PC-3 (cell line): ENCODE measurements at regions not wholly inside any gene's neighbourhood (a gene's known extent, or its start where the extent isn't known, plus 50 kb on each side); places are given as distances from the start of the nearest gene placed in this dataset.
"Not testable (repeated sequence)": the region's sequence is repeated elsewhere in the genome, so short reads cannot be mapped to it uniquely, and the experiment has no call there.

Source experiments
- ATAC-seq: fragments of 200-7000 bp; cut with Tn5 transposase; 2 replicates; pipeline ENCODE4 v1.9.1; 2020; ENCODE audit warnings: mild to moderate bottlenecking, moderate library complexity
- BruUV-seq: library from RNA; stranded (reverse); fragments of 400-500 nt; replicated peaks from 2 replicates; lab custom pipeline; 2021; lab: Mats Ljungman, UMichigan
- CTCF ChIA-PET: fragments of 300-600 bp; sonication (Branson Sonifier 250); formaldehyde crosslinking; loops from one replicate; lab custom pipeline; 2022; ENCODE audit warnings: antibody characterized with exemption; lab: Charles Lee
- POLR2A ChIA-PET: fragments of 300-600 bp; sonication (Branson Sonifier 250); formaldehyde crosslinking; loops from one replicate; lab custom pipeline; 2022; ENCODE audit warnings: antibody characterized with exemption; ENCODE audit not compliant: unreplicated experiment; lab: Charles Lee
- DNase-seq: peaks from one replicate; pipeline ENCODE4 v3.0.0-alpha.2; 2015
- H2AFZ ChIP-seq: fragments of 300-600 bp; sonication (generic); 2 replicates; pipeline ENCODE4 v1.6.0; 2016; ENCODE audit warnings: antibody characterized with exemption, low read length
- H3F3A ChIP-seq: fragments of 300-600 bp; sonication (generic); one replicate; pipeline ENCODE4 v1.6.0; 2017; ENCODE audit warnings: antibody characterized with exemption, low read length, control low read depth, mild to moderate bottlenecking; ENCODE audit not compliant: unreplicated experiment
- H3K27ac ChIP-seq: fragments of 300-600 bp; sonication (generic); 2 replicates; pipeline ENCODE4 v1.5.1; 2016; ENCODE audit warnings: mild to moderate bottlenecking, low read length
- H3K27me3 ChIP-seq: fragments of 300-600 bp; sonication (generic); 2 replicates; pipeline ENCODE4 v1.6.1; 2016; ENCODE audit warnings: low read length, mixed read lengths
- H3K36me3 ChIP-seq: fragments of 300-600 bp; sonication (generic); 2 replicates; pipeline ENCODE4 v1.6.1; 2016; ENCODE audit warnings: low read depth, mixed run types, low read length, mixed read lengths
- H3K4me1 ChIP-seq: fragments of 300-600 bp; sonication (generic); 2 replicates; pipeline ENCODE4 v1.5.1; 2016; ENCODE audit warnings: low read length; ENCODE audit not compliant: insufficient read depth
- H3K4me2 ChIP-seq: fragments of 300-600 bp; sonication (generic); 2 replicates; pipeline ENCODE4 v1.6.0; 2016; ENCODE audit warnings: low read length
- H3K4me3 ChIP-seq: fragments of 300-600 bp; sonication (generic); 2 replicates; pipeline ENCODE4 v1.5.1; 2016; ENCODE audit warnings: mild to moderate bottlenecking, low read length, mixed read lengths
- H3K79me2 ChIP-seq: fragments of 300-600 bp; sonication (generic); 2 replicates; pipeline ENCODE4 v1.6.1; 2017; ENCODE audit warnings: low read length, mixed read lengths
- H3K9ac ChIP-seq: fragments of 300-600 bp; sonication (generic); 2 replicates; pipeline ENCODE4 v1.6.0; 2016; ENCODE audit warnings: mild to moderate bottlenecking, low read length
- H3K9me2 ChIP-seq: fragments of 300-600 bp; sonication (generic); replicated peaks from 2 replicates; pipeline ENCODE4 v1.6.1; 2016; ENCODE audit warnings: mixed run types, low read length, mixed read lengths
- H3K9me3 ChIP-seq: fragments of 300-600 bp; sonication (generic); 2 replicates; pipeline ENCODE4 v1.6.1; 2016; ENCODE audit warnings: low read length, mixed read lengths
- H4K20me1 ChIP-seq: fragments of 300-600 bp; sonication (generic); 2 replicates; pipeline ENCODE4 v1.6.1; 2016; ENCODE audit warnings: low read length, mixed read lengths
- EZH2 ChIP-seq: fragments of 300-600 bp; sonication (generic); IDR thresholded peaks from one replicate; pipeline ENCODE4 v1.6.1; 2017; ENCODE audit warnings: antibody characterized with exemption, mild to moderate bottlenecking, low read length; ENCODE audit not compliant: unreplicated experiment
- EZH2phosphoT487 ChIP-seq: fragments of 300-600 bp; sonication (generic); IDR thresholded peaks from 2 replicates; pipeline ENCODE4 v1.6.1; 2018; ENCODE audit warnings: mild to moderate bottlenecking, antibody characterized with exemption, low read length, borderline replicate concordance
- intact Hi-C: fragments of 100-400 bp; cut with micrococcal nuclease; formaldehyde crosslinking; loops from 2 replicates; pipeline ENCODE4 v1.9.0; 2023
- TF ChIP-seq, protein P1 (sequence below): fragments of 300-600 bp; sonication (generic); conservative IDR thresholded peaks from 2 replicates; pipeline ENCODE4 v1.5.1; 2017; ENCODE audit warnings: antibody characterized with exemption, low read depth, mild to moderate bottlenecking, low read length

DNA sequence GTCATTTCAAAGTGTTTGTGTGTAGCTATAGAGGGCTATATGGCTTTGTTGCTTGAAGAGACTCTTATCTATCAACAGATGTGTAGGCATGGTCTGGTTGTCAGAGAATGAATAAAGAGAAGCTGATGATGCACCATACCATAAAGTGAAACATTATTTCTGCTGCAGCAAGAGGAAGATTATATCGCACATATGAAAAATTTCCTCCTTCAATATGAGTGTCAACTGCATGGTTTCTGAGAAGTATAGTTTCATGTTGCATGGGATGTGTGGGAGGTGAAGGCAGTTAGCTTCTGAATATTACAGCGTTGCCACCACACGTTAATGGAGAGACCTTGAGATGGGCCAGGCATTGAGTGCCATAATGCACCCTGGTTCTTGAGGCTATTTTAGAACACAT is 217.9 kb downstream of the SATB1 start:
- TF ChIP-seq EZH2 = no peak
- TF ChIP-seq EZH2phosphoT487 = no peak
- TF ChIP-seq, protein P1, sequence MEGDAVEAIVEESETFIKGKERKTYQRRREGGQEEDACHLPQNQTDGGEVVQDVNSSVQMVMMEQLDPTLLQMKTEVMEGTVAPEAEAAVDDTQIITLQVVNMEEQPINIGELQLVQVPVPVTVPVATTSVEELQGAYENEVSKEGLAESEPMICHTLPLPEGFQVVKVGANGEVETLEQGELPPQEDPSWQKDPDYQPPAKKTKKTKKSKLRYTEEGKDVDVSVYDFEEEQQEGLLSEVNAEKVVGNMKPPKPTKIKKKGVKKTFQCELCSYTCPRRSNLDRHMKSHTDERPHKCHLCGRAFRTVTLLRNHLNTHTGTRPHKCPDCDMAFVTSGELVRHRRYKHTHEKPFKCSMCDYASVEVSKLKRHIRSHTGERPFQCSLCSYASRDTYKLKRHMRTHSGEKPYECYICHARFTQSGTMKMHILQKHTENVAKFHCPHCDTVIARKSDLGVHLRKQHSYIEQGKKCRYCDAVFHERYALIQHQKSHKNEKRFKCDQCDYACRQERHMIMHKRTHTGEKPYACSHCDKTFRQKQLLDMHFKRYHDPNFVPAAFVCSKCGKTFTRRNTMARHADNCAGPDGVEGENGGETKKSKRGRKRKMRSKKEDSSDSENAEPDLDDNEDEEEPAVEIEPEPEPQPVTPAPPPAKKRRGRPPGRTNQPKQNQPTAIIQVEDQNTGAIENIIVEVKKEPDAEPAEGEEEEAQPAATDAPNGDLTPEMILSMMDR = no peak
- no peak overlapping the region for H3K4me2 ChIP-seq
- no peaks in the 10 kb centered on the region for H3K9me3 ChIP-seq
- H3K27ac ChIP-seq = no peak overlapping the region
- no peak overlapping the region for H2AFZ ChIP-seq
- H3K9ac ChIP-seq = no peak overlapping the region
- no peaks in the 10 kb centered on the region for H3K36me3 ChIP-seq
- ChIA-PET CTCF (no interaction called here), POLR2A (no interaction called here)
- BruUV-seq = no TSS peak
- ATAC-seq (no peak), DNase-seq (no peak)
- intact Hi-C loops = no loop called here
- no peaks in the 10 kb centered on the region for H3K27me3 ChIP-seq
- no peak overlapping the region for H3K4me3 ChIP-seq
- H4K20me1 ChIP-seq = no peaks in the 10 kb centered on the region
- H3K9me2 ChIP-seq = no peaks in the 10 kb centered on the region
- no peaks in the 10 kb centered on the region for H3F3A ChIP-seq
- H3K4me1 ChIP-seq = no peaks in the 10 kb centered on the region
- H3K79me2 ChIP-seq = no peaks in the 10 kb centered on the region

DNA sequence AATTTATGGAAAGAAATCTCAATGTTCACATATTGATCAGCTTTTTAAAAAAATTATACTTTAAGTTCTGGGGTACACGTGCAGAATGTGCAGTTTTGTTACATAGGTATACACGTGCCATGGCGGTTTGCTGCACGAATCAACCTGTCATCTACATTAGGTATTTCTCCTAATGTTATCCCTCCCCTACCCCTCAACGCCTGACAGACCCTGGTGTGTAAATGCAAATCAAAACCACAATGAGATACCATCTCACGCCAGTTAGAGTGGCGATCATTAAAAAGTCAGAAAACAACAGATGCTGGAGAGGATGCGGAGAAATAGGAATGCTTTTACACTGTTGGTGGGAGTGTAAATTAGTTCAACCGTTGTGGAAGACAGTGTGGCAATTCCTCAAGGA is 219.4 kb downstream of the SATB1 start:
- H3K27ac ChIP-seq, H3K27me3 ChIP-seq, intact Hi-C loops, H3F3A ChIP-seq, DNase-seq, H4K20me1 ChIP-seq, H3K9ac ChIP-seq, H3K4me1 ChIP-seq, H3K36me3 ChIP-seq, ATAC-seq, POLR2A ChIA-PET, H3K4me3 ChIP-seq, CTCF ChIA-PET, H3K79me2 ChIP-seq, BruUV-seq, H3K9me3 ChIP-seq, H3K4me2 ChIP-seq, H2AFZ ChIP-seq, H3K9me2 ChIP-seq: not testable (repeated sequence)

DNA sequence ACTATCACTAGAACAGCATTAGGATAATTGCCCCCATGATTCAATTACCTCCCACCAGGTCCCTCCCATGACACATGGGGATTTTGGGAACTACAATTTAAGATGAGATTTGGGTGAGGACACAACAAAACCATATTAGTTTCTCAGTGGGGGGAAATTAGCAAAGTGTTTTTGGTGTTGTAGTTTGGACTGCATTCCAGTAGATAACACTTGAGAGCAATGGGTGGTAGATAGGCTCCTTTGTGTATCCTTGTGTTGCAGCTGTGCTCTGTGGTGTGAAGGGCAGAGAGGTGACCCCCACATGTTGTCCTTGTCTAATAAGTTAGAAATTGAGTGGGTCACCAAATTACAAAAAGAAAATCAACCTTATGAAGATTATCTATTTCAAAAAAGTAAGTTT is 223.8 kb downstream of the SATB1 start:
- ChIA-PET POLR2A (no interaction called here), CTCF (no interaction called here)
- H4K20me1 ChIP-seq = no peaks in the 10 kb centered on the region
- TF ChIP-seq, protein P1 = no peak
- TF ChIP-seq EZH2 = no peak
- TF ChIP-seq EZH2phosphoT487 = no peak
- no peak overlapping the region for H3K9ac ChIP-seq
- H3K27me3 ChIP-seq = no peaks in the 10 kb centered on the region
- DNase-seq (no peak), ATAC-seq (no peak)
- H3K79me2 ChIP-seq = no peaks in the 10 kb centered on the region
- intact Hi-C loops = no loop called here
- H2AFZ ChIP-seq = no peak overlapping the region
- no peak overlapping the region for H3K4me2 ChIP-seq
- no peaks in the 10 kb centered on the region for H3K4me1 ChIP-seq
- H3F3A ChIP-seq = no peaks in the 10 kb centered on the region
- H3K9me2 ChIP-seq = no peaks in the 10 kb centered on the region
- no peak overlapping the region for H3K4me3 ChIP-seq
- H3K36me3 ChIP-seq = no peaks in the 10 kb centered on the region
- H3K27ac ChIP-seq = no peak overlapping the region
- H3K9me3 ChIP-seq = no peaks in the 10 kb centered on the region
- no TSS peak for BruUV-seq
